ENCODE measurements at regions not wholly inside any gene's neighbourhood (a gene's known extent, or its start where the extent isn't known, plus 50 kb on each side); places are given as distances from the start of the nearest gene placed in this dataset.

GRCh38 chr21:15183813-15184257 is 119.0 kb upstream of the NRIP1 start:
- Histone ChIP-seq H4K8ac (ENCODE audit: low read depth in 2 of 2, low read length in 2 of 2) (no peak overlapping the region), H3K79me1 (ENCODE audit: low read depth in 1 of 2, low read length in 2 of 2) (no peaks in the 10 kb centered on the region), H3K23ac (ENCODE audit: low read depth, low read length) (no peak overlapping the region), H2BK120ac (ENCODE audit: low read depth, low read length) (no peak overlapping the region), H3K4ac (ENCODE audit: low read depth, low read length) (no peak overlapping the region), H3K9me1 (ENCODE audit: insufficient read depth, low read length) (no peaks in the 10 kb centered on the region), H3K27me3 (ENCODE audit: control insufficient read depth, insufficient read depth, low read length) (no peaks in the 10 kb centered on the region), H2AK9ac (replicated peaks; ENCODE audit: low read depth, low read length, poor library complexity) (no peak overlapping the region), H3K9me3 (ENCODE audit: control insufficient read depth, insufficient read depth, low read length) (no peaks in the 10 kb centered on the region), H3K18ac (ENCODE audit: low read depth, low read length) (no peak overlapping the region), H3K4me2 (ENCODE audit: low read depth, low read length) (no peak overlapping the region), H2AK5ac (ENCODE audit: low read depth, low read length) (no peak overlapping the region), H4K91ac (ENCODE audit: insufficient read depth, low read depth, low read length) (no peak overlapping the region), H3K9ac (ENCODE audit: low read depth, low read length) (no peak overlapping the region), H2AFZ (replicated peaks; ENCODE audit: low read length, poor library complexity) (no peak overlapping the region), H2BK5ac (ENCODE audit: low read depth, low read length, poor library complexity, severe bottlenecking) (no peak overlapping the region), H3K4me1 (ENCODE audit: control insufficient read depth, insufficient read depth, low read length) (no peaks in the 10 kb centered on the region), H2BK15ac (ENCODE audit: low read depth, low read length) (no peak overlapping the region), H3K4me3 (ENCODE audit: insufficient read depth, low read depth, low read length) (no peak overlapping the region), H3K27ac (ENCODE audit: insufficient read depth, low read length) (no peak overlapping the region), H2BK20ac (ENCODE audit: low read depth, low read length) (no peak overlapping the region), H3K14ac (replicated peaks; ENCODE audit: low read depth, low read length) (no peak overlapping the region), H4K20me1 (ENCODE audit: insufficient read depth, low read length) (no peaks in the 10 kb centered on the region), H3K56ac (ENCODE audit: extremely low read depth, insufficient read depth, low read length) (no peak overlapping the region), H3K36me3 (ENCODE audit: control insufficient read depth, insufficient read depth, low read length) (no peaks in the 10 kb centered on the region), H4K5ac (ENCODE audit: low read depth, low read length) (no peak overlapping the region)
- ChIA-PET POLR2A (ENCODE audit: unreplicated experiment) (no interaction called here), CTCF (no interaction called here)
- TF ChIP-seq, protein P1, sequence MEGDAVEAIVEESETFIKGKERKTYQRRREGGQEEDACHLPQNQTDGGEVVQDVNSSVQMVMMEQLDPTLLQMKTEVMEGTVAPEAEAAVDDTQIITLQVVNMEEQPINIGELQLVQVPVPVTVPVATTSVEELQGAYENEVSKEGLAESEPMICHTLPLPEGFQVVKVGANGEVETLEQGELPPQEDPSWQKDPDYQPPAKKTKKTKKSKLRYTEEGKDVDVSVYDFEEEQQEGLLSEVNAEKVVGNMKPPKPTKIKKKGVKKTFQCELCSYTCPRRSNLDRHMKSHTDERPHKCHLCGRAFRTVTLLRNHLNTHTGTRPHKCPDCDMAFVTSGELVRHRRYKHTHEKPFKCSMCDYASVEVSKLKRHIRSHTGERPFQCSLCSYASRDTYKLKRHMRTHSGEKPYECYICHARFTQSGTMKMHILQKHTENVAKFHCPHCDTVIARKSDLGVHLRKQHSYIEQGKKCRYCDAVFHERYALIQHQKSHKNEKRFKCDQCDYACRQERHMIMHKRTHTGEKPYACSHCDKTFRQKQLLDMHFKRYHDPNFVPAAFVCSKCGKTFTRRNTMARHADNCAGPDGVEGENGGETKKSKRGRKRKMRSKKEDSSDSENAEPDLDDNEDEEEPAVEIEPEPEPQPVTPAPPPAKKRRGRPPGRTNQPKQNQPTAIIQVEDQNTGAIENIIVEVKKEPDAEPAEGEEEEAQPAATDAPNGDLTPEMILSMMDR (conservative IDR thresholded peaks at IDR 0.05; ENCODE audit: low read depth, low read length) = no peak
- TF ChIP-seq NFE2L2 (IDR thresholded peaks at IDR 0.05; ENCODE audit: low read depth, low read length) (no peak), FOS (IDR thresholded peaks at IDR 0.05; ENCODE audit: low read depth, low read length) (no peak), MAZ (IDR thresholded peaks at IDR 0.05; ENCODE audit: borderline replicate concordance, low read depth, low read length) (no peak), POLR2A (IDR thresholded peaks at IDR 0.05; ENCODE audit: low read depth, low read length) (no peak), SMC3 (IDR thresholded peaks at IDR 0.05; ENCODE audit: low read depth, low read length) (no peak), RFX5 (IDR thresholded peaks at IDR 0.05; ENCODE audit: low read depth, low read length) (no peak), ELK1 (IDR thresholded peaks at IDR 0.05; ENCODE audit: borderline replicate concordance, low read depth, low read length) (no peak)
- ATAC-seq (ENCODE audit: low read depth) (no peak), DNase-seq (no peak)
- BruUV-seq (replicated peaks) = no TSS peak
- no CpG with 5 or more reads among the region's 5 CpGs for WGBS, 2 experiments (ENCODE audit: extremely low coverage in 2 of 2, insufficient read length in 1 of 2)
- intact Hi-C loops (cut with micrococcal nuclease) (no loop called here), in situ Hi-C loops (cut with MboI; ENCODE audit: low sequenced_read_pairs) (no loop called here), dilution Hi-C loops (cut with HindIII; ENCODE audit: low sequenced_read_pairs, unreplicated experiment) (no loop called here)

Data from IMR-90 (cell line).